ENCODE measurements at regions not wholly inside any gene's neighbourhood (a gene's known extent, or its start where the extent isn't known, plus 50 kb on each side); places are given as distances from the start of the nearest gene placed in this dataset.
"Not testable (repeated sequence)": the region's sequence is repeated elsewhere in the genome, so short reads cannot be mapped to it uniquely, and the experiment has no call there.

DNA sequence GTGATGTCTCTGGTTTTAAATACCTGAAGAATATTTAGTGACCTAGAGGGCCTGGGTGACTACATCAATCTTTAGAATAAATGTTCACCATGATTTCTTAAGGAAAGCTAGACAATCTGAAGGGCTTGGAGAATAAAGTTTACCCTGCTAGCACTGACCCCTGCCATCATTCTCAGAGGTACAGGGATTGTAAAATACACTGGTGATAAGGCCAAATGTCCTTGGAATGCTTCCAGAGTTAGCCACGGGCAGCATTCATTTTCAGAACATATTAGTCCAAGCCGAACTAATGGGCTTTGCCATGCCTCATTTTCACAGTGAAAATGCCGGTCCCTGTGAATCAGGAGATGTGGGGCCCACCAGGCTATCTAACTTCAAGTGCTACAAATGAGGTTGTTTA, 1381.7 kb upstream of the SEL1L start:
- DNase-seq (ENCODE audit: low read depth) = no peak
- TF ChIP-seq, protein P1, sequence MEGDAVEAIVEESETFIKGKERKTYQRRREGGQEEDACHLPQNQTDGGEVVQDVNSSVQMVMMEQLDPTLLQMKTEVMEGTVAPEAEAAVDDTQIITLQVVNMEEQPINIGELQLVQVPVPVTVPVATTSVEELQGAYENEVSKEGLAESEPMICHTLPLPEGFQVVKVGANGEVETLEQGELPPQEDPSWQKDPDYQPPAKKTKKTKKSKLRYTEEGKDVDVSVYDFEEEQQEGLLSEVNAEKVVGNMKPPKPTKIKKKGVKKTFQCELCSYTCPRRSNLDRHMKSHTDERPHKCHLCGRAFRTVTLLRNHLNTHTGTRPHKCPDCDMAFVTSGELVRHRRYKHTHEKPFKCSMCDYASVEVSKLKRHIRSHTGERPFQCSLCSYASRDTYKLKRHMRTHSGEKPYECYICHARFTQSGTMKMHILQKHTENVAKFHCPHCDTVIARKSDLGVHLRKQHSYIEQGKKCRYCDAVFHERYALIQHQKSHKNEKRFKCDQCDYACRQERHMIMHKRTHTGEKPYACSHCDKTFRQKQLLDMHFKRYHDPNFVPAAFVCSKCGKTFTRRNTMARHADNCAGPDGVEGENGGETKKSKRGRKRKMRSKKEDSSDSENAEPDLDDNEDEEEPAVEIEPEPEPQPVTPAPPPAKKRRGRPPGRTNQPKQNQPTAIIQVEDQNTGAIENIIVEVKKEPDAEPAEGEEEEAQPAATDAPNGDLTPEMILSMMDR (IDR thresholded peaks at IDR 0.05; ENCODE audit: low read depth, low read length) = no peak
- no peak for TF ChIP-seq POLR2A (IDR thresholded peaks at IDR 0.05; ENCODE audit: extremely low read depth, insufficient read length)
- no peak for TF ChIP-seq MAX (IDR thresholded peaks at IDR 0.05; ENCODE audit: low read depth, low read length)
- no peak for TF ChIP-seq MYC (IDR thresholded peaks at IDR 0.05; ENCODE audit: low read depth, low read length)
- H3K4me3 ChIP-seq (ENCODE audit: low read depth, low read length) = no peak overlapping the region

DNA sequence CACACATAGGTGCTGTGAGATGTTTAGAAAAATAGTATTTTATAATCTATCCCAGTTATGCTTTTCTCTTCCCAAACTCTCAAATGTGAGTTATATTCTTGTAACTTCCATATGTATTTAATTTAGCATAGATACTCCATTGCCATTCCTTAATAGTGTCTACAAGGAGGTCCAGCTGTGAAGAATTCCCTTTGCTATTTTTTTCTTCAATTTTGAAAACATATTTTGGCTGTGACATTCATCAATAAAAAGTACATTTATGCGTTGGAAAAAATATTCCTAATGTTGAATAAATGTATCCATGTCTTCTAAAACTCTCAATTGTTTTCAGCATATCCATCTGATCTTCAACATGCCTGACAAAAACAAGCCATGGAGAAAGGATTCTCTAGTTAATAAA, 1402.0 kb upstream of the SEL1L start:
- H3K4me3 ChIP-seq (ENCODE audit: low read depth, low read length) = no peak overlapping the region
- DNase-seq (ENCODE audit: low read depth) = no peak

GRCh38 chr14:82951171-82951570, 1417.5 kb upstream of the SEL1L start:
- no peak overlapping the region for H3K4me3 ChIP-seq (ENCODE audit: low read depth, low read length)
- no peak for DNase-seq (ENCODE audit: low read depth)
- TF ChIP-seq POLR2A (IDR thresholded peaks at IDR 0.05; ENCODE audit: extremely low read depth, insufficient read length) (no peak), MAX (IDR thresholded peaks at IDR 0.05; ENCODE audit: low read depth, low read length) (no peak), MYC (IDR thresholded peaks at IDR 0.05; ENCODE audit: low read depth, low read length) (no peak)
- TF ChIP-seq, protein P1 (IDR thresholded peaks at IDR 0.05; ENCODE audit: low read depth, low read length) = no peak

More for the DNA sequence above, 1402.0 kb upstream of the SEL1L start:
- no peak for TF ChIP-seq POLR2A (IDR thresholded peaks at IDR 0.05; ENCODE audit: extremely low read depth, insufficient read length)
- no peak for TF ChIP-seq MYC (IDR thresholded peaks at IDR 0.05; ENCODE audit: low read depth, low read length)
- TF ChIP-seq, protein P1 (IDR thresholded peaks at IDR 0.05; ENCODE audit: low read depth, low read length) = no peak
- no peak for TF ChIP-seq MAX (IDR thresholded peaks at IDR 0.05; ENCODE audit: low read depth, low read length)

- TF ChIP-seq POLR2A (IDR thresholded peaks at IDR 0.05; ENCODE audit: extremely low read depth, insufficient read length) = no peak
- no peak for TF ChIP-seq MYC (IDR thresholded peaks at IDR 0.05; ENCODE audit: low read depth, low read length)
- TF ChIP-seq MAX (IDR thresholded peaks at IDR 0.05; ENCODE audit: low read depth, low read length) = no peak
- TF ChIP-seq, protein P1 (IDR thresholded peaks at IDR 0.05; ENCODE audit: low read depth, low read length) = no peak
- no peak overlapping the region for H3K4me3 ChIP-seq (ENCODE audit: low read depth, low read length)
- DNase-seq (ENCODE audit: low read depth) = no peak
Measured at GRCh38 chr14:82963756-82964155, 1430.1 kb upstream of the SEL1L start.

- DNase-seq (ENCODE audit: low read depth) = no peak
- TF ChIP-seq MYC (IDR thresholded peaks at IDR 0.05; ENCODE audit: low read depth, low read length) (no peak), MAX (IDR thresholded peaks at IDR 0.05; ENCODE audit: low read depth, low read length) (no peak), POLR2A (IDR thresholded peaks at IDR 0.05; ENCODE audit: extremely low read depth, insufficient read length) (no peak)
- TF ChIP-seq, protein P1 (IDR thresholded peaks at IDR 0.05; ENCODE audit: low read depth, low read length) = no peak
- no peak overlapping the region for H3K4me3 ChIP-seq (ENCODE audit: low read depth, low read length)
Measured at GRCh38 chr14:82987502-82988124, 1454.0 kb upstream of the SEL1L start.

DNA sequence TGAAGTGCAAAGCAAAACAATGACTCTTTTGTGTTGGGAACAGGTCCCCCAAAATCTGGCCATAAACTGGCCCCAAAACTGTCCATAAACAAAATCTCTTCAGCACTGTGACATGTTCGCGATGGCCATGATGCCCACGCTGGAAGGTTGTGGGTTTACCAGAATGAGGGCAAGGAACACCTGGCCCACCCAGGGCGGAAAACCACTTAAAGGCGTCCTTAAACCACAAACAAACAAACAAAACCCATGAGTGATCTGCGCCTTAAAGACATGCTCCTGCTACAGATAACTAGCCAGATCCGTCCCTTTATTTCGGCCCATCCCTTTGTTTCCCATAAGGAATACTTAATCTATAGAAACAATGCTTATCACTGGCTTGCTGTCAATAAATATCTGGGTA, 1460.9 kb upstream of the SEL1L start:
- not testable (repeated sequence) for DNase-seq (ENCODE audit: low read depth); H3K4me3 ChIP-seq (ENCODE audit: low read depth, low read length)

All from NB4 (cell line).